ENCODE measurements at regions not wholly inside any gene's neighbourhood (a gene's known extent, or its start where the extent isn't known, plus 50 kb on each side); places are given as distances from the start of the nearest gene placed in this dataset.

DNA sequence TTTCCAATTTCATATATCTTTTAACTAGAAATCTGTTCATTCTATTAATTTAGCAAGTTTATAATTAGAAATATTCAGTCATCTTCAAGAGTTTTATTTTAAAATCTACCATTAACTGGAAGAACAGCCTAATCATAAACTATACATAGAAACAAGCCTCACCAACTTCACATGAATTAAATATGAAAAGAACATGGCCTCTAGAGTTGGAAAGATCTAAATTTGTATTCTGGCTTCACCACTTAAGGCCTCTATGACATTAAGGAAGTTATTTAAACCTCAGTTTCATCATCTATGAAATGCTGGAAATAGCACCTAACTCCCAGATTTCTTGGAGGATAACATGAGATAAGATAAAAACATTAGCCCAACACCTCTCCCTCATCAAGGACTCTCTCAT lies 51.4 kb upstream of the SCN7A start:
- no peak for DNase-seq (ENCODE audit: low read depth, low spot score)
- Histone ChIP-seq H3K4me1 (ENCODE audit: control insufficient read depth, extremely low read depth, insufficient read depth, low read length) (no peaks in the 10 kb centered on the region), H3K9me1 (replicated peaks; ENCODE audit: control insufficient read depth, extremely low read depth, insufficient read depth, low read length) (no peaks in the 10 kb centered on the region), H3K79me2 (ENCODE audit: control insufficient read depth, insufficient read depth, low read length) (no peaks in the 10 kb centered on the region), H4K20me1 (replicated peaks; ENCODE audit: control insufficient read depth, extremely low read depth, insufficient read depth, low read length) (no peaks in the 10 kb centered on the region), H3K9me3 (replicated peaks; ENCODE audit: control insufficient read depth, insufficient read depth, low read length) (no peaks in the 10 kb centered on the region), H3K4me3 (replicated peaks in 1 of 3; ENCODE audit: insufficient read depth in 1 of 3, low read depth in 1 of 3, low read length in 3 of 3) (no peak overlapping the region), H3K4me2 (ENCODE audit: insufficient read depth, low read length) (no peak overlapping the region), H2AFZ (ENCODE audit: low read depth, low read length) (no peak overlapping the region), H3K9ac (replicated peaks; ENCODE audit: extremely low read depth, insufficient read depth, low read length) (no peak overlapping the region), H3K27me3 (ENCODE audit: control insufficient read depth in 2 of 2, insufficient read depth in 2 of 2, low read length in 2 of 2) (no peaks in the 10 kb centered on the region), H3K36me3 (ENCODE audit: control insufficient read depth in 2 of 2, extremely low read depth in 1 of 2, insufficient read depth in 2 of 2, low read length in 2 of 2) (no peaks in the 10 kb centered on the region), H3K27ac (ENCODE audit: insufficient read depth, low read depth, low read length) (no peak overlapping the region)
- no peak for TF ChIP-seq POLR2A (IDR thresholded peaks at IDR 0.05; ENCODE audit: low read depth, low read length)
- TF ChIP-seq MYC (IDR thresholded peaks at IDR 0.05; ENCODE audit: low read depth, low read length) = no peak
- TF ChIP-seq, protein P1, sequence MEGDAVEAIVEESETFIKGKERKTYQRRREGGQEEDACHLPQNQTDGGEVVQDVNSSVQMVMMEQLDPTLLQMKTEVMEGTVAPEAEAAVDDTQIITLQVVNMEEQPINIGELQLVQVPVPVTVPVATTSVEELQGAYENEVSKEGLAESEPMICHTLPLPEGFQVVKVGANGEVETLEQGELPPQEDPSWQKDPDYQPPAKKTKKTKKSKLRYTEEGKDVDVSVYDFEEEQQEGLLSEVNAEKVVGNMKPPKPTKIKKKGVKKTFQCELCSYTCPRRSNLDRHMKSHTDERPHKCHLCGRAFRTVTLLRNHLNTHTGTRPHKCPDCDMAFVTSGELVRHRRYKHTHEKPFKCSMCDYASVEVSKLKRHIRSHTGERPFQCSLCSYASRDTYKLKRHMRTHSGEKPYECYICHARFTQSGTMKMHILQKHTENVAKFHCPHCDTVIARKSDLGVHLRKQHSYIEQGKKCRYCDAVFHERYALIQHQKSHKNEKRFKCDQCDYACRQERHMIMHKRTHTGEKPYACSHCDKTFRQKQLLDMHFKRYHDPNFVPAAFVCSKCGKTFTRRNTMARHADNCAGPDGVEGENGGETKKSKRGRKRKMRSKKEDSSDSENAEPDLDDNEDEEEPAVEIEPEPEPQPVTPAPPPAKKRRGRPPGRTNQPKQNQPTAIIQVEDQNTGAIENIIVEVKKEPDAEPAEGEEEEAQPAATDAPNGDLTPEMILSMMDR (IDR thresholded peaks at IDR 0.05; ENCODE audit: extremely low read depth in 1 of 2, insufficient read depth in 1 of 2, low read depth in 1 of 2, low read length in 2 of 2) = no peak
- no peak for TF ChIP-seq POLR2AphosphoS5 (IDR thresholded peaks at IDR 0.05; ENCODE audit: insufficient read depth, low read depth, low read length)
- no peak for TF ChIP-seq FOS (IDR thresholded peaks at IDR 0.05; ENCODE audit: borderline replicate concordance, insufficient read depth, low read length)
- TF ChIP-seq EZH2 (IDR thresholded peaks at IDR 0.05; ENCODE audit: borderline replicate concordance, low read depth, low read length, severe bottlenecking) = no peak
- TF ChIP-seq, protein P2, sequence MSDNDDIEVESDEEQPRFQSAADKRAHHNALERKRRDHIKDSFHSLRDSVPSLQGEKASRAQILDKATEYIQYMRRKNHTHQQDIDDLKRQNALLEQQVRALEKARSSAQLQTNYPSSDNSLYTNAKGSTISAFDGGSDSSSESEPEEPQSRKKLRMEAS (IDR thresholded peaks at IDR 0.05; ENCODE audit: insufficient read depth, insufficient read length) = no peak
- TF ChIP-seq GATA2 (IDR thresholded peaks at IDR 0.05; ENCODE audit: insufficient read depth, insufficient read length, low read depth, low read length) = no peak
- TF ChIP-seq JUN (IDR thresholded peaks at IDR 0.05; ENCODE audit: borderline replicate concordance, insufficient read depth, insufficient read length, low read depth) = no peak
- ChIA-PET POLR2A (no interaction called here), CTCF (interaction anchor here (1.3 kb wide), 1 partner anchor 1574 kb away, joined by 5 read pairs; no protein-coding TSS in a partner anchor)
- dilution Hi-C loops (cut with MboI; ENCODE audit: extremely low pct_ligation_motif_present, low sequenced_read_pairs) (no loop called here), intact Hi-C loops (cut with micrococcal nuclease) (no loop called here)
- no TSS peak for BruUV-seq (replicated peaks)
- no peak for FAIRE-seq
